A549 (cell line): ENCODE measurements at regions not wholly inside any gene's neighbourhood (a gene's known extent, or its start where the extent isn't known, plus 50 kb on each side); places are given as distances from the start of the nearest gene placed in this dataset.

Experiments
- POLR2AphosphoS2 ChIP-seq: conservative IDR thresholded peaks from 2 replicates; pipeline ENCODE4 v1.6.1; 2012; ENCODE audit warnings: low read length, improper control_type of control experiment, inconsistent platforms
- TF ChIP-seq, protein P1 (sequence below): IDR thresholded peaks from 2 replicates; pipeline ENCODE4 v1.6.1; 2012

DNA sequence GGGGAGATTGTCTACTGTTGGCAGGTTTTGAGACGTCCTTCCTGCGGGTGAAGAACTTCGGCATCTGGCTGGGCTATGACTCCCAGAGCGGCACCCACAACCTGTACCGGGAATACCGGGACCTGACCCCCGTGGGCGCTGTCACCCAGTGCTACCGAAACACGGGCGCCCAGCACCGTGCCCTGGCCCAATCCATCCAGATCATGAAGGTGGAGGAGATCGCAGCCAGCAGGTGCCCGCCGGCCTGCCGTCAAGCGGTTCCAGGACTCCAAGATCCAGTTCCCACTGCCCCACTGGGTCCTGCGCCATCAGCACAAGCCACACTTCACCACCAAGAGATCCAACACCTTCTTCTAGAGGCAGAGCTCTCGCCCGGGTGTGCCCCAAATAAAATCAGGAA, 194.9 kb upstream of the EPHA6 start:
- TF ChIP-seq POLR2AphosphoS2: no peak
- TF ChIP-seq, protein P1, sequence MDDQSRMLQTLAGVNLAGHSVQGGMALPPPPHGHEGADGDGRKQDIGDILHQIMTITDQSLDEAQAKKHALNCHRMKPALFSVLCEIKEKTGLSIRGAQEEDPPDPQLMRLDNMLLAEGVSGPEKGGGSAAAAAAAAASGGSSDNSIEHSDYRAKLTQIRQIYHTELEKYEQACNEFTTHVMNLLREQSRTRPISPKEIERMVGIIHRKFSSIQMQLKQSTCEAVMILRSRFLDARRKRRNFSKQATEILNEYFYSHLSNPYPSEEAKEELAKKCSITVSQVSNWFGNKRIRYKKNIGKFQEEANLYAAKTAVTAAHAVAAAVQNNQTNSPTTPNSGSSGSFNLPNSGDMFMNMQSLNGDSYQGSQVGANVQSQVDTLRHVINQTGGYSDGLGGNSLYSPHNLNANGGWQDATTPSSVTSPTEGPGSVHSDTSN: no peak
